Activated CD8-positive, alpha-beta memory T cell treated with anti-CD3 and anti-CD28 coated beads for 36 hours (primary cell): ENCODE measurements at regions not wholly inside any gene's neighbourhood (a gene's known extent, or its start where the extent isn't known, plus 50 kb on each side); places are given as distances from the start of the nearest gene placed in this dataset.
"Not testable (repeated sequence)": the region's sequence is repeated elsewhere in the genome, so short reads cannot be mapped to it uniquely, and the experiment has no call there.

ENCODE experiments used
- CTCF ChIA-PET: fragments of 350-600 bp; sonication (Branson Sonifier 250); formaldehyde crosslinking; loops from one replicate; lab custom pipeline; 2021; ENCODE audit warnings: antibody characterized with exemption; lab: Charles Lee
- POLR2A ChIA-PET: fragments of 350-600 bp; sonication (Branson Sonifier 250); formaldehyde crosslinking; loops from one replicate; lab custom pipeline; 2021; ENCODE audit warnings: antibody characterized with exemption; lab: Charles Lee

GRCh38 chr21:24436236-24436635, 1171.0 kb downstream of the MRPL39 start:
- ChIA-PET CTCF (no interaction called here), POLR2A (no interaction called here)

GRCh38 chr21:24428591-24429199, 1178.6 kb downstream of the MRPL39 start:
- CTCF ChIA-PET, result no interaction called here
- POLR2A ChIA-PET, result no interaction called here

- POLR2A ChIA-PET, result no interaction called here
- CTCF ChIA-PET, result no interaction called here
These were observed 1182.5 kb downstream of the MRPL39 start for GRCh38 chr21:24424776-24425175.

- ChIA-PET CTCF (no interaction called here), POLR2A (no interaction called here)
These were observed 1183.7 kb downstream of the MRPL39 start for GRCh38 chr21:24423546-24423945.

- ChIA-PET POLR2A (no interaction called here), CTCF (no interaction called here)
These were observed 1186.6 kb downstream of the MRPL39 start for GRCh38 chr21:24420689-24421088.

GRCh38 chr21:24419641-24420040, 1187.6 kb downstream of the MRPL39 start:
- CTCF ChIA-PET, POLR2A ChIA-PET: not testable (repeated sequence)

- POLR2A ChIA-PET, result no interaction called here
- CTCF ChIA-PET, result no interaction called here
These were observed 1188.6 kb downstream of the MRPL39 start for GRCh38 chr21:24418671-24419070.

- ChIA-PET CTCF (no interaction called here), POLR2A (no interaction called here)
These were observed 1195.9 kb downstream of the MRPL39 start for GRCh38 chr21:24411429-24411828.

GRCh38 chr21:24403221-24403620, 1204.1 kb downstream of the MRPL39 start:
- POLR2A ChIA-PET, result no interaction called here
- CTCF ChIA-PET, result no interaction called here

GRCh38 chr21:24395320-24395923, 1211.9 kb downstream of the MRPL39 start:
- POLR2A ChIA-PET, result no interaction called here
- CTCF ChIA-PET, result no interaction called here

GRCh38 chr21:24375201-24375600, 1232.1 kb downstream of the MRPL39 start:
- CTCF ChIA-PET, result no interaction called here
- POLR2A ChIA-PET, result no interaction called here

GRCh38 chr21:24372506-24372905, 1234.8 kb downstream of the MRPL39 start:
- POLR2A ChIA-PET, result no interaction called here
- CTCF ChIA-PET, result no interaction called here

GRCh38 chr21:24369746-24370145, 1237.5 kb downstream of the MRPL39 start:
- CTCF ChIA-PET, result no interaction called here

GRCh38 chr21:24369278-24369677, 1238.0 kb downstream of the MRPL39 start:
- POLR2A ChIA-PET, result no interaction called here
- CTCF ChIA-PET, result no interaction called here

More at GRCh38 chr21:24369746-24370145, 1237.5 kb downstream of the MRPL39 start:
- POLR2A ChIA-PET, result no interaction called here

GRCh38 chr21:24367936-24368335, 1239.3 kb downstream of the MRPL39 start:
- POLR2A ChIA-PET, result no interaction called here
- CTCF ChIA-PET, result no interaction called here

GRCh38 chr21:24353492-24353891, 1253.8 kb downstream of the MRPL39 start:
- CTCF ChIA-PET, result no interaction called here
- POLR2A ChIA-PET, result no interaction called here

- ChIA-PET POLR2A (no interaction called here), CTCF (no interaction called here)
These were observed 1267.9 kb downstream of the MRPL39 start for GRCh38 chr21:24339406-24339805.

GRCh38 chr21:24336491-24336890, 1270.8 kb downstream of the MRPL39 start:
- ChIA-PET CTCF (no interaction called here), POLR2A (no interaction called here)

- ChIA-PET CTCF (no interaction called here), POLR2A (no interaction called here)
These were observed 1283.7 kb downstream of the MRPL39 start for GRCh38 chr21:24323536-24323935.

GRCh38 chr21:24316277-24316922, 1290.9 kb downstream of the MRPL39 start:
- CTCF ChIA-PET, result no interaction called here

GRCh38 chr21:24310788-24311187, 1296.5 kb downstream of the MRPL39 start:
- ChIA-PET CTCF (interaction anchor here (0.7 kb wide), 1 partner anchor 8 kb away, joined by 3 read pairs; no protein-coding TSS in a partner anchor), POLR2A (no interaction called here)

More at GRCh38 chr21:24316277-24316922, 1290.9 kb downstream of the MRPL39 start:
- POLR2A ChIA-PET, result no interaction called here
